ENCODE measurements at regions not wholly inside any gene's neighbourhood (a gene's known extent, or its start where the extent isn't known, plus 50 kb on each side); places are given as distances from the start of the nearest gene placed in this dataset.

DNA sequence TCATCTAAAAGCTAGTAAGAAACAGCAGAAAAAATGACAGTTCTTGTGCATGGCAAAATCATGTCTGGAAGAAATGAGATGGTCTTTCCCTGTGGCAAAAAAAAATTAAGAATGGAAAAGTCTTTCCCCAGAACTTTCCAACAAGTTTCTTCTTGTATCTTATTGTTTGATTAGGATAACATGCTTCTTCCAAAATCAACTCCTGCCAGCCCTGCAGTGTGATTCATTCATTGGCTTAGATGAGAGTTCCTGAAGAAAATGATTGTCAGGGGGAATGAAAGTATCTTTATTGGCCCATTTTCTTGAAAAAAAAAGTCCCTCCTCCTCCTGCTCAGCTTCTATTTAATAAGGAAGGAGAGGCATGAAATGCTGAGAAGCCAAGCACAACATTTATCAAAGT lies 407.7 kb downstream of the ARAP2 start:
- no peak for DNase-seq

DNA sequence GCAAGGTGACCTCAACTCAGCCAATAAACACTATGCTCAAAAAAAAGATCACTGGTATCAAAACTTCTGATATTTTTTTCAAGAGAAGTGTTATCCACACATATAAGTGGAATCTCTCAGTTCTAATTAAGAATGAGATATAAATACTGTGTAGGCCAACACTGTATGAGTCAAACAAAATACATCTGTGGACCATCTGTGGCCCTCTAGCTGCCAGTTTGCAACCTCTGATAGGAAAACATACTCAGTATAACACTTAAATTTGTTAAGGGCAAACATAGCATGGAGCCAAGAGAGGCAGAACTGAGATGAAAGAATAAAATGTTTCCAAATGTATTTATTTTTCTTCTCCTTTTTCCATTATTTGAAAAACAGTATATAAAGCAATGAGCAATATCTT lies 377.3 kb downstream of the ARAP2 start:
- peak in 2 of 58 donors; percentile 1 to 4 for DNase-seq

DNA sequence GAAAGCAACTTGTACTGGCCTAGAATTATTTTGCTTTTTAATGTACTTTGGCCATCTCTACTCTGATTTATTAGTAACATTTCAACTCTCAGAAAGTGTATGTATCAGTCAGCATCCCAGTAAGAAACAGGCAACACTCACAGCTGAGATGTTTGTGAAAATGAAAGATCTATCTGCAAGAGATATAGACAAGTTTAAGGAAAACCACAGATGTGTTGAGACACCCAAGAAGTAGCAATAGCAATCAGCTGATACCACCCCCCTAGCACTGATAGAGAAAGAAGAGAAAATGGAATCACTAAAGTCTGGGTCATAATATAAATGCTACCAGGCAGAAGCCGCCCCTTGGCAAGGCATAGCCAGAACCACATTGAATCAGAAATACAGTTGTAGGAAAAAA lies 372.0 kb downstream of the ARAP2 start:
- DNase-seq = no peak

DNA sequence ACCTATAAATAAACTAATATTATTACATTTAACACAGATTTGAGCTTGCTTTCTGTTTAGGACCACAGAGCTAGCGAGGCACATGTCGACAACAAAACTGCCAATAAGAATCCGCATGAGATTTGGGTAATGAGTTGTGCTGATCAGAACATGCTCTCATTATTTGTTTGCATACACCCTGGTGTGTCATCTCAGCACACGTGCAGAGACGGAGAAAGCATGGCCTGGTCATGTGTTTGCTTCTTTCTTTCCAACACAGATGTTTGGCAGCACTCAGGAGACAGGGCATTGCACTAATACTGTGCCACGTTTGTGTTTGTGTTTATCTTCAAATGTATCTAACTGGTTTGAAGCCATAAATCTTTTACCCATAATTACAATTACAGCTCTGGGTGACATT lies 364.8 kb downstream of the ARAP2 start:
- no peak for DNase-seq

DNA sequence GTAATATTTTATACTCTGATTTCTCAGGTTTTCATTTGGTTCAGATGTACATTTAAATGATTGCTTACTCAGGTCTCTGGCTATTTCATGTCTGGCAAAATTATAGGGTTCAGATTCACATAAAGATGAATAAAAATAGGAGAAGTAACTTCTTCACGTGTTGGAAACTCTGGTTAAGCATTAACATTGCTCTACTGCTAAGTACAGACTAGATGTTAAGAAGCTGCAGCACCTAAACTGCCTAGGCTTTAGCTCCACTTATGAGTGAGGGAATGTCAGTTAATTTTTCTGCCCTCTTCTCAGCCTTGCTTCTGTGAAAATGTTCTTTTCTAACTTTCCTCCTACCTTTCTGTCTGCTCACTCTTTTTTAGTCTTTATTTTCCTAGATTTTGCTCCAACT lies 361.2 kb downstream of the ARAP2 start:
- DNase-seq = no peak

DNA sequence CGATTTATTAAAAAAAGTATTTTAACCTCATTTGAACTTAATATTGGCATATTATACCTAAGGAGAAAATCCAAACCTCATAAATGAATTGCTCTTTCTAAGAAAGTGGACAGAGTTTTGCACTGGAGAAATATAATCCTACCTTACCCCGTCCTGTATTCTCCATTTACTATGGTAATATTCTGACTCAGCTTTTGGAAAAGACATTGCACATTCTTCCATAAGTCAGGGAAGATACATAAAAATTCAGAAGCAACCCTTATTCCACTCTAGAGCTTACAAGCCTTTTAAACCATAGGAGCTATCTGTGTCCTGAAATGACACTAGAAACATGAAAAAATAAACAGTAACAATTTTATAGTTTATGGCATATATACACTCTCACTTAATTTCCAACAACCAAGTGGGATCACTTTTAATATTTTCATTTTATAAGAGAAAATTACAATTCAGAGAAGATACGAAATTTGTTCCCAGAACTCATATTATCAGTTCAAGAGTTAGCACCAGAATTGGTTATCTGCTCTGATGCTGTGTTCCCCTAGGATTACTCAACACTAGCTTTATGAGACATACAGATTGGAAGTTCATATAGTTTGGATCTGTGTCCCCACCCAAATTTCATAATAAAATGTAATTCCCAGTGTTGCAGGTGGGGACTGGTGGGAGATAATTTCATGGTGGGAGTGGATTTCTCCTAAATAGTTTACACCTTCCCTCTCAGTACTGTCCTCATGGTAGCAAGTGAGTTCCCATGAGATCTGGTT lies 359.4 kb downstream of the ARAP2 start:
- no peak for DNase-seq

DNA sequence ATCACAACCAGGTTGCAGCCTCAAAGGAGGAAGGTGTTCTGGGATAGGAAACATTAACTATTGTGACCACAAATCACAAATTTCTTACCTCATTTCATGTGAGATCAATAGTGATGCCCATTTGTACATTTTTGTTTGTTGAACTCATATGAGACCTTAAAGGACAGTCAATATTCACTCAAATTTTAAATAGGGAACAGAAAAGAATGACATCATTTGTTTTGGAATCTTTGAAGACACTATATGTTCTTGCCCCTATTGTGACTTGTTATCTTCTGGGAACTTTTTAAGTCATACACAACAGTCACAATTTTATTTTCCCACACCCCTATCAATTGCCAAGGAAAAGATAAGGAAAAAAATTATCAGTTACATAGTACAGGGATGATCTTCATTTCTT lies 346.5 kb downstream of the ARAP2 start:
- DNase-seq = no peak

DNA sequence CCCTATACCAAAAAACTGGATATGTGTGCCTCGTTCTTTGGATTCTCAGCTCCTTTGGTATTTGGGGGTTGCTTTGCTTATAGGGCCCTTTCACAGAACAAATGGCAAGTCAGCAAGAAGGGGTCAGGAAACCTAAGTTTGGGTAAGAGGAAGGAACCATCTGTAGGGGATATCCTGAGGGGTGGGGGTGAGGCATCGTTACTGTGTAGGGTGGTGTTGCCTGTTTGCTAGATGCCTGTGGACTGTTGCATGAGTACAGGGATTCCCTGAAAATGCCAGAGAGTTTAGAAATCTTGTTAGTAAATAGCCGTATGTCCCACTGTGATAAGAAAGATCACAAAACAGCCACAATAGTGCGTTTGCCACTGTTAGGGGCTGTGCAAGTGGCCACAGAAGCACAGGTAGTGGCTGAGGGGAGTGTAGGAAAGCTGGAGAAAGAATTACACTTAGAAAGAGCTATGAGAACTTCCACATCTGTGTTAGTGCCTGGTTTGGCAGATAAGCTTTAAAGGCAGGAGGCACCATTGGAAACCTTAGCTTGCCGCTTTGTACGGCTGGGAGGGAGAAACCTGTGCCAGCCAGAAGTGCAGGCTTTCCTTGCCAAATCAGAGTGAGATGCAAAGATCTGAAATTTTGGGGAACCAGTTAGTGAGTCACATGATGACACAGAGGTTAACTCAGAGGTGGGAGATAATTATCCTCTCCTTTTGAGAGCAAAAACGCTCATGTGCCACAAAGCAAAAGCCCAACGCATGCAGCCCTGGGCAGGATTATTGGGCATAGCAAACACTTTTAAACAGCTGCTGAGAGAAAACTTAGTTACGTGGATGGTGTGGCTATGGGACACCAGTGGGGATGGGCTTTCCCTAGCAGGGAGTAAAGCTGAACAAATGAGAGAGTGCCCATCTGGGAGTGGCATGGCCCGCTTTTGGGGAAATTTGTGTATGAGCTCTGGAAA lies 343.7 kb downstream of the ARAP2 start:
- DNase-seq = no peak

DNA sequence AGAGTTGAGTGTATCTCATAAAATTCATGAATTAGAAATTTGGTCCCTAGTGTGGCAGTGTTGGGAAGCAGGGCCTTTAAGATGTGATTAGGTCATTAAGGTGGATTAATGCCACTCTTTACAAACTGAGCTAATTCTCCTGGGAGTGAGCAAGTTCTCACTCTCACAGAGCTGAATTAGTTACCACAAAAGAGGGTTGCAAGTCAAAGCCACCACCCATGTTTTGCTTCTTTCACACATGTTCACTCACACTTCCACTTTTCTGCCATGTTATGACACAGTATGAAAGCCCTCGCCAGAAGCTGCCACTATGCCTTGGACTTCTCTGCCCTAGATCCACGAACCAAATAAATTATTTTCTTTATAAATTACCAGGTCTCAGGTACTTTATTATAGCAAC lies 332.1 kb downstream of the ARAP2 start:
- no peak for DNase-seq

DNA sequence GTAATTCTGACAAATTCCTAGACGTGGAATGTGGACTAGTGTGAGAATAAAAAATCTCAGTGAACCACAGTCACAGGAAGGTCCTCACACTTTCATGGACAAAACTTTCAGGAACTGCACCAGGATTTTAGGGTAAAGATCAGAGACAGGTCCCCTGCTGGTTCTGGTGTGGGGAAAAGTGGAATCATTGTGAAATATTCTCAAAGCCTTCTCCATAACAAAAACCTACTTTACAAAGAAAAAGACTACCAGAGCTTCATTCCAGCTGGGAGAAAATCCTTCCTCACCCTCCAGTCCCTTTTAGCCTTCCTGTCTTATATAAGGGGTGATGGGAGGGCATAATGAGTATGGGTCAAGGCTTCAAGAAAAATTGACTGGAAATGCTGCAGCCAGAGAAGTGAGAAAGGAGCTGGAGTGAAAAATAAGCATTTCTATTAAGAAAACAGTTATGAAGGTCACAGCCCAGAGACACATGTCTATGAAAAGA lies 325.8 kb downstream of the ARAP2 start:
- no peak for DNase-seq

DNA sequence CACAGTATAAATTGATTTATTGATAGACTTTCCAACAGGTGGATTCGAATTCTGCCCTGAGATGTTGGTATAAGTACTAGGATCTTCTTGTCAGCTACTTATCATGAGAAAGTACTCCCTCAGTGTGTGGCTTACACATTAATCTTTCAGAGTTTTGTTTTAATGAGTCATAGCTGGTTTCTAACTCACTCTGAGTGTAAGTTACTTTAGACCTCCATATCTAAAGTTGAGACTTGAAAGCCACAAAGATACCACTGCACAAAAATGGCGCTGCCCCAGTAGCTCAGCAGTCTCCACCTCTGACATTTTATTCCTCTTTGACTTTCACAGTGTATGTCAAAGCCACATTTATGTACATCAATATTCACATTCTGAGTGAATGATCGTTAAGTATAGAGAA lies 318.5 kb downstream of the ARAP2 start:
- DNase-seq = no peak

DNA sequence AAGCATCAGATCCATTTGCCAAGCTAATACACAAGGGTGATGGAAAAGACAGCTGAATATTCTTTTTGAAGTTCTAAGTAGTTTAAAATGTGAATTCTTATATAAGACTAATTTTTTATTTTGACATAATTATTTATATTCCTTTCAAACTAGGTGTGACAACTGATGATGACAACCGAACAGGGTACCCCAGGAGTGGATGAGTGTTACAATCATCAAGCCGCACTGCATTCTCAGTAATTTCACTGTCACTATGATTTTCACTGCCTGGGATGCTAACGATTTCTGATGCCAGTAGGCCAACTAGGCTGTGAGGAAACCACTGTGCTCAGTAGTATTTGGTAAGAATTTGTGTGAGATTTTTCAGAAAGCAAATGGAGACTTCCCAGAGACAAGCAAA lies 317.5 kb downstream of the ARAP2 start:
- no peak for DNase-seq

DNA sequence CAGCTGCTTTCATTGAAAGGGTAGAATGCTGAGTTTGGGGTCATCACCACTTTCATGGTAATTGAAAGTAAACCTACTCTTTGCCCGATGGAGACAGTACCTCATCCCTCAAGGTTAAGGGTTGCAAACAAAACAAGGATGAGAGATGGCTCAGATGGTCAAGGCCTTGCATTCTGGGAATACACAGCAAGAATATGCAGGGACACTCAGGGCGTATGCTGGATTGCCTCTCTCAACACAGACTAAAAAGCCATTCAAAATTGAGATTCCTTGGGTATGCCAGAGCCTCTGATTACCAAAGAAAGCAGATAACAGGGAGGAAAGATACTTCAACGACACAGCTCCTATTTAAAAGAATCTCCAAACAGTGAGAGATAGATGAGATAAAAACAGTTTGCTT lies 310.4 kb downstream of the ARAP2 start:
- peak in 3 of 58 donors; percentile 0 to 3 (median 3) for DNase-seq

DNA sequence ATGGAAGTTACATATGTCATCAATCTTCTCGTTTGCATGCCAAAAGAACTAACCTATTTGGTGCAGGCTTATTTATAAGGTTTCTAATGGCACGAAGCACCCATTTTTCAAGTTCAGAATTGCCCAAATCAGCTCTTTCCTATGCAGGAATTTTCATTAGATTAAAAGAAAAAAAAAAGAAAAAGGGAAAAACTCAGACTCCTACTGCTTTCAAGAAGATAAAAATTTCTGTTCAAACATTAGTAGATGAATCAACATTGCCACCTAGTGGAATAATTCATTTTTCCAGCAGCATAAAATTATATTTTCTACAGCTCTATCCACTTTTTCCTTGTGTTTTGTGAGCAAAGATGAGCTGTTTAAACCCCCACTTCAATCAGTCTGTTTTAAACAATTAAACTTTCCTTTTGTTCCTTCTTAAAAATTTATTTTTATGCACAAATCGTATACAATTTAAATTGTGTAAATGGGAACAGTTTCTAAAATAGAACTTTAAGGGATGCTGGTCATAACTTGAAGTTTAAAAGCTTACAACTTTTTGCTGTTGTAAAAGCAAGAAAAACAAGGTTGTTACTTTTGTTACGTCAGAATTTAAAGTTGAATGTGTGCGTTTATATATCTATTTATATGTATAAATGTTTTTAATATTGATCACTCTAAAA lies 309.9 kb downstream of the ARAP2 start:
- DNase-seq = peak in 1 of 58 donors; percentile 24

DNA sequence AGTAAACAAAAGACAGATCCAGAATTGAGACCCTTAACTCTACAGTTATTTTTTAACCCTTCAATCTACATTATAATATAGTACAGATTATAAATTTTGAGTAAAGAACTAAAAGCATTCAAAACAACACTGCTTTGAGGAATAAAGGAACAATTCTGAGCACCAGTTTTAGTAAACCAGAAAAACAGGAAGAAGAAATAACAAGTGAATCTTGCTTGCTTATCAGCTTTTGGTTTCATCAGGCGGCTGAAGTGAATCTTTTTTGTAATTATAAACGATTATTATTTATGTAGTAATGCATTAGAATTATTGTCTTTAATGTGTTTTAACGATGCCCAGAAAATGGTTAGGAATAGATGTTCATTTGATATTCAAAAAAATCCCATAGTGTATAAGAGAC lies 305.4 kb downstream of the ARAP2 start:
- DNase-seq = no peak

DNA sequence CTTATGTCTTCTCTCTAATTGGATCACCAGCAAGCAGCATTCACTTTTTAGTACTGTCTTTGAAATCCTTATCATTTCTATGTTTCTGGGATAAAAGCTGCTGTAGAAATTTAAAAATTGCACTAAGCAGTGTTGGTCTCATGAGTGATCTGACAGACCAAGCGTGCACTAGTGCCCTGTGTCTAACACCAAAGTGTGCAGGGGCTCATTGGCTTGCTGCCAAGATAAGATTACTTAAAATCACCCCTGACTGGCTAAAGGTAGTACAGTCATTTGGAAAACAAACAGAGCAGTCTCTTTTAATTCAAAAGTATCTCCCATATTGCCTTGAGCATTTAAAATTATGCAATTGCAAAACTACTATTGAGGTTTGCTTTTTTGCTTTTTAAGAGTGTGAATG lies 304.6 kb downstream of the ARAP2 start:
- no peak for DNase-seq

DNA sequence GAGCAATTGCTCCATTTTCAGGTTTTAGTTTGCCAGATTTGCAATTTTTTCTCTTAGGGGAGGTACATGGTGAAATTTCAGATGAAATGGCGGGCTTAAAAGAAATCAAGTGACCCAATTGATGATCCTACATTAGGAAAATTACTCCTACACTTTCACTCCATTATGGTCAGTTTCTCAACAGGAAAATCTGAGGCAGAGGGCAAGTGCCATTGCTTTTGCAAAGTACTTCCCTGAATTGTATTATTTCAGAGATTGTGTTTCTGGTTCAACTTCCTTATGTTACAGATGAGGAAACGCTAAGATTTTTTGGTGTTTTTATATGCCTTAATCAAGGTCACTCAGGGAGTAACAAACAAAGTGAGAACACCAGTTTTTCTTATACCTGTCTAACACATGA lies 302.2 kb downstream of the ARAP2 start:
- no peak for DNase-seq

DNA sequence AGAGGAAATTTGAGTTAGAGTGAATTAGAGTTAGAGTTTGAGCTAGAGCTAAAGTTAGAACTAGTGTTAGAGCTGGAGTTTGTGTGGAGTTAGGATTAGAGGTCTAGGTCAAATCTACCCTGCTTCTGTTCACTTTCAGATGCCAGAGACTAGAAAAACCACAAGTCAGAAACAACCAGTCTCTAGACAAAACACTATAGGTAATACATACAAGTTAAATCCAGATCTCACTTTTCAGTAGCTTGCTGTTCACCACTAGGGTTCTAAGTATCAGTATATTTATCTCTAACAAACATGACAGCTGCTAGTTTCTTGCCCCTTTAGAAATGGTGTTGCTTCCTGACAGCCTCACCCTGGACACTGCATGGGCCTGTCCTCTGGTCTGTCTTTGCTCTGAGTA lies 300.7 kb downstream of the ARAP2 start:
- DNase-seq = no peak

DNA sequence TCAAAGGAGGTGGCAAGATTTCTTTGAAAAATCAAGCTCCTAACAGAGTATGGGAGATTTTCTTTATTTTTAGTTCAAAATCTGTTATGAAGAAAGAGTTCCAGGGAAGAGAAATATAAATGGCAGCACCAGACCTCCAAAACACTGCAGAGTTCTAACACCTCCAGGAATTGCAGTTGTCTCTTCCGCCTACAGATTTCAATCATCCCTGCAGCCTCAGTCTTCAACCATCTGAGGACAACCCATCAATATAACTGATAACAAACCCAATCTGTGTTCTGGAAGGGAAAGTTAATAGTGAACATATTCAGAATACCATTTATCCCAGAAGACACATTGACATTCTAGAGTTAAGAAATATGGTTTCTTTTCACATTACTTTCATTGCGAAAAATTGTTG lies 296.1 kb downstream of the ARAP2 start:
- DNase-seq = peak in 1 of 58 donors; percentile 12

DNA sequence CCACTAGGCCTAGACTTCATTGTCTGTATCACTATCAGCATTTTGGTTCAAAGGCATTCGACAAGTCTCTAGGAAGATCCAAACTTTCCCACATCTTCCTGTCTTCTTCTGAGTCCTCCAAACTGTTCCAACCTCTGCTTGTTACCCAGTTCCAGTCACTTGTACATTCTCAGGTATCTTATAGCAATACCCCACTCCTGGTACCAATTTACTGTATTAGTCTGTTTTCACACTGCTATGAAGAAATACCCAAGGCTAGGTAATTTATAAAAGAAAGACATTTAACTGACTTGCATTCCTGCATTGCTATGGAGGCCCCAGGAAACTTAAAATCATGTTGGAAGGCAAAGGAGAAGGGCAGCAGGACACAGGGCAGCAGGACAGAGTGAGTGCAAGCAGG lies 293.9 kb downstream of the ARAP2 start:
- DNase-seq = no peak

DNA sequence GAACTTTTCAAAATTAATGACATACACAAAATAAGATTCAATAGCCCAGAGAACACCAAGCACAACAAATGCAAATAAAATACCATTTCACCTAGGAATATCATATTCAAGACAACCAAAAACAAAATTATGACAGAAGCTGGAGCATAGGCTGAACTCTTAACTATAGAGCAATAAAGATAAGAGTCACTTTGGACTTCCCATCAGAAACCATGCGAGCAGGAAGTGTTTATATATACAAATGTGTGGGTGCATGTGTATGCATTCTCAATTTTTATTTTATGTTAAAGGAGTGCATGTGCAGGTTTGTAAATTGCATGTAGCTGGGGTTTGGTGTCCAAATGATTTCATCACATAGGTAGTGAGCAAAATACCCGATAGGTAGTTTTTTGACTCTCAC lies 291.6 kb downstream of the ARAP2 start:
- DNase-seq = no peak

DNA sequence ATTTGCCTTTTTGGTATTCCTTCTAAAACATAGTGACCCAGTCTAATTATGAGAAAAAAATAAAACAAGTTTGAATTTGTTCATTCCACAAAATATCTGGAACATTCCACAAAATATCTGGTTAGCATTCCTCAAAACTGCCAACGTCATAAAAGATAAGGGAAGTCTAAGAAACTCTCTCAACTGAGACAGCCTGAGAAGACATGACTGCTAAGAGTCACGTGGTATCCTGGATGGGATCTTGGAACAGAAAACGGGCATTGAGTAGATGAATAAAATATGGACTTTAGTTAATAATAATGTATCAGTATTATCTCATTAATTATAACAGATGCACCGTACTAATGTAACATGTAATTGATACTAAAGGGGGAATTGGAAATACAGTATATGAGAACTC lies 280.9 kb downstream of the ARAP2 start:
- DNase-seq = no peak
